ENCODE measurements at regions not wholly inside any gene's neighbourhood (a gene's known extent, or its start where the extent isn't known, plus 50 kb on each side); places are given as distances from the start of the nearest gene placed in this dataset.

GRCh38 chr9:84103651-84104377 is 123.2 kb downstream of the RMI1 start:
- no peak for TF ChIP-seq CTCF (IDR thresholded peaks at IDR 0.05)
- no peak for TF ChIP-seq POLR2A (IDR thresholded peaks at IDR 0.05)
